SK-N-SH (cell line): ENCODE measurements at regions not wholly inside any gene's neighbourhood (a gene's known extent, or its start where the extent isn't known, plus 50 kb on each side); places are given as distances from the start of the nearest gene placed in this dataset.

Experiments
- CTCF ChIA-PET: fragments of 300-600, 350-600 bp; formaldehyde crosslinking; extraction: SDS; loops from one replicate; lab custom pipeline; 2021; lab: Yijun Ruan, JAX
- POLR2A ChIA-PET: fragments of 350-600 bp; sonication (Branson Sonifier 250); formaldehyde crosslinking; extraction: SDS; loops from one replicate; lab custom pipeline; 2020; ENCODE audit warnings: antibody characterized with exemption, inconsistent platforms; lab: Yijun Ruan, JAX
- DNase-seq: peaks from one replicate; pipeline ENCODE4 v3.0.0; 2012
- H2AFZ ChIP-seq: fragments of 200-600 bp; sonication (generic); 2 replicates; pipeline ENCODE4 v1.8.1; 2016; ENCODE audit warnings: antibody characterized with exemption, mild to moderate bottlenecking, low read depth
- H3F3A ChIP-seq: fragments of 200-600 bp; sonication (generic); replicated peaks from 2 replicates; pipeline ENCODE3; 2016; ENCODE audit warnings: antibody characterized with exemption, mild to moderate bottlenecking; ENCODE audit not compliant: insufficient read depth
- H3K27ac ChIP-seq, 2 experiments: fragments of 200-500 bp in 1 of 2; fragments of 200-600 bp in 1 of 2; sonication (Bioruptor generic) in 1 of 2; sonication (generic), shearing (Covaris generic) in 1 of 2; 2 replicates each; pipeline versions ENCODE4 v1.5.1 to v1.6.1; 2014 to 2016; ENCODE audit warnings: low read depth in 2 of 2, inconsistent platforms in 1 of 2, low read length in 1 of 2, mild to moderate bottlenecking in 1 of 2, mixed read lengths in 1 of 2
- H3K27me3 ChIP-seq: fragments of 200-600 bp; sonication (generic), shearing (Covaris generic); 2 replicates; pipeline ENCODE4 v1.6.1; 2016; ENCODE audit warnings: mixed run types; ENCODE audit not compliant: insufficient read depth
- H3K36me3 ChIP-seq, 2 experiments: fragments of 200-500 bp in 1 of 2; fragments of 200-600 bp in 1 of 2; sonication (Bioruptor generic) in 1 of 2; sonication (generic) in 1 of 2; replicated peaks in 1 of 2; 2 replicates each; pipeline versions ENCODE3 to v1.5.1; 2014 to 2016; ENCODE audit warnings: low read length in 1 of 2, mild to moderate bottlenecking in 1 of 2; ENCODE audit not compliant: insufficient read depth in 2 of 2, control insufficient read depth in 1 of 2
- H3K4me1 ChIP-seq, 2 experiments: fragments of 200-500 bp in 1 of 2; fragments of 200-600 bp in 1 of 2; sonication (Bioruptor generic) in 1 of 2; sonication (generic), shearing (Covaris generic) in 1 of 2; 2 replicates each; pipeline versions ENCODE4 v1.5.1 to v1.6.1; 2014 to 2016; ENCODE audit warnings: low read depth in 1 of 2, low read length in 1 of 2, mixed run types in 1 of 2; ENCODE audit not compliant: insufficient read depth in 2 of 2, control insufficient read depth in 1 of 2
- H3K4me2 ChIP-seq: fragments of 200-600 bp; sonication (generic), shearing (Covaris generic); 2 replicates; pipeline ENCODE4 v1.6.1; 2017; ENCODE audit warnings: mixed run types
- H3K4me3 ChIP-seq, 2 experiments: fragments of 200-500 bp in 1 of 2; fragments of 200-600 bp in 1 of 2; sonication (Bioruptor generic) in 1 of 2; sonication (generic), shearing (Covaris generic) in 1 of 2; 2 replicates each; pipeline versions ENCODE4 v1.5.1 to v1.8.1; 2014 to 2016; ENCODE audit warnings: low read depth in 2 of 2, inconsistent platforms in 1 of 2, low read length in 1 of 2, mild to moderate bottlenecking in 1 of 2, mixed read lengths in 1 of 2, moderate library complexity in 1 of 2
- H3K79me2 ChIP-seq: fragments of 200-600 bp; sonication (generic); 2 replicates; pipeline ENCODE4 v1.8.1; 2017; ENCODE audit warnings: mild to moderate bottlenecking; ENCODE audit not compliant: insufficient read depth
- H3K9ac ChIP-seq: fragments of 200-600 bp; sonication (generic); 2 replicates; pipeline ENCODE4 v1.6.1; 2017; ENCODE audit warnings: mixed run types
- H3K9me2 ChIP-seq: fragments of 200-600 bp; sonication (generic); 2 replicates; pipeline ENCODE4 v1.6.1; 2017; ENCODE audit warnings: mixed run types
- H3K9me3 ChIP-seq: fragments of 200-600 bp; sonication (generic); 2 replicates; pipeline ENCODE4 v1.6.1; 2017; ENCODE audit warnings: mixed run types, mild to moderate bottlenecking, moderate library complexity
- H4K20me1 ChIP-seq: fragments of 200-600 bp; sonication (generic); 2 replicates; pipeline ENCODE4 v1.6.1; 2017; ENCODE audit warnings: mild to moderate bottlenecking, mixed run types; ENCODE audit not compliant: insufficient read depth
- CHD2 ChIP-seq: fragments of 150-350 bp; IDR thresholded peaks from 2 replicates; pipeline ENCODE4 v1.6.1; 2018; ENCODE audit warnings: low read length; ENCODE audit not compliant: partially characterized antibody
- ELF1 ChIP-seq: IDR thresholded peaks from 2 replicates; pipeline ENCODE4 v1.4.0; 2012
- EP300 ChIP-seq, 2 experiments: IDR thresholded peaks; 2 replicates each; pipeline versions ENCODE4 v1.4.0 to v1.6.1; 2012; ENCODE audit warnings: borderline replicate concordance in 1 of 2, low read depth in 1 of 2, low read length in 1 of 2
- FOSL2 ChIP-seq: IDR thresholded peaks from 2 replicates; pipeline ENCODE4 v1.4.0; 2012; ENCODE audit warnings: low read depth, mild to moderate bottlenecking, moderate library complexity, borderline replicate concordance
- FOXJ3 ChIP-seq: sonication (generic); formaldehyde crosslinking; IDR thresholded peaks from 2 replicates; pipeline ENCODE4 v1.5.1; 2020; ENCODE audit warnings: mild to moderate bottlenecking, missing genetic modification reagents
- FOXM1 ChIP-seq: IDR thresholded peaks from 2 replicates; pipeline ENCODE4 v1.4.0; 2012; ENCODE audit warnings: low read depth, mild to moderate bottlenecking
- GABPA ChIP-seq: IDR thresholded peaks from 2 replicates; pipeline ENCODE4 v1.4.0; 2012; ENCODE audit warnings: low read depth, mild to moderate bottlenecking
- MEF2A ChIP-seq: IDR thresholded peaks from 2 replicates; pipeline ENCODE4 v1.4.0; 2012; ENCODE audit warnings: low read depth, borderline replicate concordance
- MXI1 ChIP-seq: IDR thresholded peaks from 2 replicates; pipeline ENCODE4 v1.6.1; 2012; ENCODE audit warnings: mild to moderate bottlenecking, low read depth, low read length, improper control_type of control experiment
- RAD21 ChIP-seq: IDR thresholded peaks from 2 replicates; pipeline ENCODE4 v1.6.1; 2012; ENCODE audit warnings: mild to moderate bottlenecking, low read length
- RCOR1 ChIP-seq: fragments of 150-350 bp; IDR thresholded peaks from 2 replicates; pipeline ENCODE4 v1.6.1; 2017; ENCODE audit warnings: antibody characterized with exemption, low read length
- RXRA ChIP-seq: IDR thresholded peaks from 2 replicates; pipeline ENCODE4 v1.4.0; 2012; ENCODE audit warnings: low read depth, mild to moderate bottlenecking, borderline replicate concordance
- SIN3A ChIP-seq: IDR thresholded peaks from 2 replicates; pipeline ENCODE4 v1.6.1; 2012; ENCODE audit warnings: low read depth, mild to moderate bottlenecking, low read length, moderate library complexity, borderline replicate concordance
- SMC3 ChIP-seq: IDR thresholded peaks from 2 replicates; pipeline ENCODE4 v1.6.1; 2012; ENCODE audit warnings: low read depth, low read length, improper control_type of control experiment
- WGBS: methylation state at CpG from one replicate; pipeline ENCODE4 v1.1.6; 2017; ENCODE audit warnings: low lambda C conversion rate; 5-methylcytosine and 5-hydroxymethylcytosine counted together
- TF ChIP-seq, protein P1 (sequence below): IDR thresholded peaks from 2 replicates; pipeline ENCODE4 v1.6.1; 2012; ENCODE audit warnings: mild to moderate bottlenecking, low read depth, low read length, moderate library complexity
- TF ChIP-seq, protein P2 (sequence below): fragments of 150-350 bp; IDR thresholded peaks from 2 replicates; pipeline ENCODE4 v1.6.1; 2016; ENCODE audit warnings: mild to moderate bottlenecking, low read depth, low read length
- TF ChIP-seq, protein P3 (sequence below): fragments of 150-350 bp; IDR thresholded peaks from 2 replicates; pipeline ENCODE4 v1.6.1; 2017; ENCODE audit warnings: antibody characterized with exemption, low read length, low read depth, borderline replicate concordance

DNA sequence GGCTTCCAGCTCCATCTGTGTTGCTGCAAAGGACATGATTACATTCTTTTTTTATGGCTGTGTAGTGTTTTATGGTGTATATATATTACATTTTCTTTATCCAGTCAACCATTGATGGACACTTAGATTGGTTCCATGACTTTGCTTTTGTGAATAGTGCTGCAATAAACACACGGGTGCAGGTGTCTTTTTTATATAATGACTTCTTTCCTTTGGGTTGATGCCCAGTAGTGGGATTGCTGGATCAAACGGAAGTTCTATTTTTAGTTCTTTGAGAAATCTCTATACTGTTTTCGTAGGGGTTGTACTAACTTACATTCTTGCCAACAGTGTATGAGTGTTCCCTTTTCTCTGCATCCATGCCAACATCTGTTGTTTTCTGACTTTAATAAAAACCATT, 189.7 kb downstream of the ACTR3B start:
- POLR2A ChIA-PET, result no interaction called here
- WGBS, result 32% methylated on average over 3 of the region's 3 CpGs
- no peaks in the 10 kb centered on the region for H4K20me1 ChIP-seq

DNA sequence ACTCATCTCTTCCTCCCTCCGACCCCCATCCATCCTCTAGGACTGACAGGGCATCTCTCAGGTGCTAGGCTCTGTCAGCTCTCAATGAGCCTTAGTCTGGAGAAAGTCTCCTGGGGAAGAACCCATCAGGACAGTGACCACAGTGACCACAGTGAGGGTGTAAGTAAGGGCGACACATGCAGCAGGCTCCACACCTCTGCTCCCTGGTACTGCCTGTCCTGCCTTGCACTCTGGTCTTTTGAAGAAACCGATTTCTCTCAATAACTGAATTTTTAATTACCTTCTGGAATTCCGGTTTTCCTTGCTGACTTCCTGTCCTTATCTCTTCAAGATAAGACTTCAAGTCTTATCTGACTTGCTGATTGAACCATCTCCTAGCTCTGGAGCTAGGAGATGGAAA, 190.2 kb downstream of the ACTR3B start:
- H3K27ac ChIP-seq, result no peak overlapping the region
- no peaks in the 10 kb centered on the region for H3K27me3 ChIP-seq
- TF ChIP-seq, protein P1, sequence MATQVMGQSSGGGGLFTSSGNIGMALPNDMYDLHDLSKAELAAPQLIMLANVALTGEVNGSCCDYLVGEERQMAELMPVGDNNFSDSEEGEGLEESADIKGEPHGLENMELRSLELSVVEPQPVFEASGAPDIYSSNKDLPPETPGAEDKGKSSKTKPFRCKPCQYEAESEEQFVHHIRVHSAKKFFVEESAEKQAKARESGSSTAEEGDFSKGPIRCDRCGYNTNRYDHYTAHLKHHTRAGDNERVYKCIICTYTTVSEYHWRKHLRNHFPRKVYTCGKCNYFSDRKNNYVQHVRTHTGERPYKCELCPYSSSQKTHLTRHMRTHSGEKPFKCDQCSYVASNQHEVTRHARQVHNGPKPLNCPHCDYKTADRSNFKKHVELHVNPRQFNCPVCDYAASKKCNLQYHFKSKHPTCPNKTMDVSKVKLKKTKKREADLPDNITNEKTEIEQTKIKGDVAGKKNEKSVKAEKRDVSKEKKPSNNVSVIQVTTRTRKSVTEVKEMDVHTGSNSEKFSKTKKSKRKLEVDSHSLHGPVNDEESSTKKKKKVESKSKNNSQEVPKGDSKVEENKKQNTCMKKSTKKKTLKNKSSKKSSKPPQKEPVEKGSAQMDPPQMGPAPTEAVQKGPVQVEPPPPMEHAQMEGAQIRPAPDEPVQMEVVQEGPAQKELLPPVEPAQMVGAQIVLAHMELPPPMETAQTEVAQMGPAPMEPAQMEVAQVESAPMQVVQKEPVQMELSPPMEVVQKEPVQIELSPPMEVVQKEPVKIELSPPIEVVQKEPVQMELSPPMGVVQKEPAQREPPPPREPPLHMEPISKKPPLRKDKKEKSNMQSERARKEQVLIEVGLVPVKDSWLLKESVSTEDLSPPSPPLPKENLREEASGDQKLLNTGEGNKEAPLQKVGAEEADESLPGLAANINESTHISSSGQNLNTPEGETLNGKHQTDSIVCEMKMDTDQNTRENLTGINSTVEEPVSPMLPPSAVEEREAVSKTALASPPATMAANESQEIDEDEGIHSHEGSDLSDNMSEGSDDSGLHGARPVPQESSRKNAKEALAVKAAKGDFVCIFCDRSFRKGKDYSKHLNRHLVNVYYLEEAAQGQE, result no peak
- TF ChIP-seq RAD21 (no peak), ELF1 (no peak), FOXM1 (no peak), RCOR1 (no peak), SMC3 (no peak), RXRA (no peak), FOXJ3 (CRISPR knock-in tag) (no peak)
- TF ChIP-seq, protein P2, sequence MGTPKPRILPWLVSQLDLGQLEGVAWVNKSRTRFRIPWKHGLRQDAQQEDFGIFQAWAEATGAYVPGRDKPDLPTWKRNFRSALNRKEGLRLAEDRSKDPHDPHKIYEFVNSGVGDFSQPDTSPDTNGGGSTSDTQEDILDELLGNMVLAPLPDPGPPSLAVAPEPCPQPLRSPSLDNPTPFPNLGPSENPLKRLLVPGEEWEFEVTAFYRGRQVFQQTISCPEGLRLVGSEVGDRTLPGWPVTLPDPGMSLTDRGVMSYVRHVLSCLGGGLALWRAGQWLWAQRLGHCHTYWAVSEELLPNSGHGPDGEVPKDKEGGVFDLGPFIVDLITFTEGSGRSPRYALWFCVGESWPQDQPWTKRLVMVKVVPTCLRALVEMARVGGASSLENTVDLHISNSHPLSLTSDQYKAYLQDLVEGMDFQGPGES, result no peak
- DNase-seq, result no peak
- H3F3A ChIP-seq, result no peaks in the 10 kb centered on the region
- 0 out of 2 replicates have a peak, but pooled peaks cover under 1% of the 10 kb centered on the region for H3K9me3 ChIP-seq
- no peak overlapping the region for H3K4me3 ChIP-seq
- CTCF ChIA-PET, result no interaction called here
- H3K9ac ChIP-seq, result no peak overlapping the region
- no peaks in the 10 kb centered on the region for H3K79me2 ChIP-seq
- 22% methylated on average over 4 of the region's 4 CpGs for WGBS
- no peaks in the 10 kb centered on the region for H4K20me1 ChIP-seq
- POLR2A ChIA-PET, result no interaction called here
- no peak overlapping the region for H2AFZ ChIP-seq
- no peaks in the 10 kb centered on the region for H3K9me2 ChIP-seq
- H3K4me1 ChIP-seq, result no peaks in the 10 kb centered on the region
- H3K4me2 ChIP-seq, result no peak overlapping the region
- no peaks in the 10 kb centered on the region for H3K36me3 ChIP-seq

More for the DNA sequence above, 189.7 kb downstream of the ACTR3B start:
- no peak for DNase-seq
- Histone ChIP-seq H3K79me2 (no peaks in the 10 kb centered on the region), H3K27ac (no peak overlapping the region), H3K9ac (no peak overlapping the region), H2AFZ (no peak overlapping the region), H3K4me1 (no peaks in the 10 kb centered on the region), H3K27me3 (no peaks in the 10 kb centered on the region), H3K4me3 (no peak overlapping the region), H3K36me3 (no peaks in the 10 kb centered on the region), H3F3A (no peaks in the 10 kb centered on the region), H3K4me2 (no peak overlapping the region), H3K9me2 (no peaks in the 10 kb centered on the region), H3K9me3 (0 out of 2 replicates have a peak, but pooled peaks cover 3% of the 10 kb centered on the region)
- no peak for TF ChIP-seq MEF2A
- no peak for TF ChIP-seq CHD2
- TF ChIP-seq SIN3A, result no peak
- TF ChIP-seq MXI1, result no peak
- TF ChIP-seq EP300 (IDR thresholded peaks at IDR 0.05; ENCODE audit: borderline replicate concordance in 1 of 2, low read depth in 1 of 2, low read length in 1 of 2), result no peak
- no peak for TF ChIP-seq GABPA
- TF ChIP-seq FOSL2, result no peak
- no peak for TF ChIP-seq FOXJ3 (CRISPR knock-in tag)
- no peak for TF ChIP-seq FOXM1
- TF ChIP-seq, protein P3, sequence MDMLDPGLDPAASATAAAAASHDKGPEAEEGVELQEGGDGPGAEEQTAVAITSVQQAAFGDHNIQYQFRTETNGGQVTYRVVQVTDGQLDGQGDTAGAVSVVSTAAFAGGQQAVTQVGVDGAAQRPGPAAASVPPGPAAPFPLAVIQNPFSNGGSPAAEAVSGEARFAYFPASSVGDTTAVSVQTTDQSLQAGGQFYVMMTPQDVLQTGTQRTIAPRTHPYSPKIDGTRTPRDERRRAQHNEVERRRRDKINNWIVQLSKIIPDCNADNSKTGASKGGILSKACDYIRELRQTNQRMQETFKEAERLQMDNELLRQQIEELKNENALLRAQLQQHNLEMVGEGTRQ, result no peak
- CTCF ChIA-PET, result no interaction called here
